ENCODE measurements at regions not wholly inside any gene's neighbourhood (a gene's known extent, or its start where the extent isn't known, plus 50 kb on each side); places are given as distances from the start of the nearest gene placed in this dataset.
"Not testable (repeated sequence)": the region's sequence is repeated elsewhere in the genome, so short reads cannot be mapped to it uniquely, and the experiment has no call there.

DNA sequence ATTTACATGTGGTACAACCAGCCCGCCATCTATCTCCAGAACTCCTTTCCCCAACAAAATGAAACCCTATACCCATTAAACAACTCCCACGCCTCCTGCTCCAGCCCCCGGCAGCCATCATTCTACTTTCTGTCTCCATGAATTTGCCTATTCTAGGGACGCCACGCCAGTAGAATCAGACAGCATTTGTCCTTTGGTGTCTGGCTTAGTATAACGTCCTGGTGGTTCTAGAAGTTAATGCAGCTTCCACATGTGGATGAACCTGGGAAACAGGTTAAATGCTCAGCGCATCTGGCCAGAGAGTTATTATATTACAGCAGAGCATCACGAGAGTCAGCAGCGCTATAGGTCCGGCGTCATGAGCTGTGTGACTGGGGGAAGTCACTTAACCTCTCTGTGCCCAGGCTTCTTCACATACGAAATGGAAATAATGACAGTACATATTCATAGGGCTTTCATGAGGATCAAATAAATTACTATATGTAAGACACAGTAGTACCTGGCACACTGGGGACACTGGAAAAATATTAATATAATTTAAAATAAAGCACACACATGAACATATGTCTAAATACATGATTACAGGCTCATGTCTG is 178.7 kb upstream of the TAB2 start:
- peaks cover 31 to 36% of the 10 kb centered on the region in 2 donors for H3K4me1 Mint-ChIP-seq (ENCODE audit: low read depth in 2 of 2)
- DNase-seq (ENCODE audit: low spot score) (no peak), ATAC-seq (no peak)
- peak overlapping the region; percentile 47 for H3K4me3 Mint-ChIP-seq
- H3K27me3 Mint-ChIP-seq: no peaks in the 10 kb centered on the region
- no peaks in the 10 kb centered on the region for H3K9me3 Mint-ChIP-seq
- H3K36me3 Mint-ChIP-seq: peaks cover 20% of the 10 kb centered on the region
- H3K27ac Mint-ChIP-seq: peak overlapping the region; percentile 95 to 99

DNA sequence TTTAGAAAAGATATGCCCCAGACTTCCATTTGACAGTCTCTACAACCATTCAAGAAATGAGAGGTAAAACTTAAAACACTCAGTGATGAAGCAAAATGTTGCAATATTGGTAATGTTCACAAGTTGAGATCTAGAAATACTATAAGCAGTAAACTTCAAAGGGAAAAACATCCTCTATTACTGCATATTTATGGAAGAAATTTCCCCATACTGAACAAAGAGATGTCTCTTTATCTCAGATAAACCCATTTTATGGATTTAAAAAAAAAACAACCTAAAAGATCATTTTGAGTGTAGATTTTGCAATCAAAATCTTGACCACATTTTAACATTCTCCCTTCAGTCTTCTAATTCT is 177.8 kb upstream of the TAB2 start:
- no peaks in the 10 kb centered on the region for H3K9me3 Mint-ChIP-seq
- H3K4me3 Mint-ChIP-seq: peak overlapping the region; percentile 85
- peaks cover 31 to 36% of the 10 kb centered on the region in 2 donors for H3K4me1 Mint-ChIP-seq (ENCODE audit: low read depth in 2 of 2)
- DNase-seq (ENCODE audit: low spot score) (no peak), ATAC-seq (peak; percentile 24 to 56)
- H3K27me3 Mint-ChIP-seq: no peaks in the 10 kb centered on the region
- peak overlapping the region; percentile 95 to 99 for H3K27ac Mint-ChIP-seq
- peaks cover 20% of the 10 kb centered on the region for H3K36me3 Mint-ChIP-seq

DNA sequence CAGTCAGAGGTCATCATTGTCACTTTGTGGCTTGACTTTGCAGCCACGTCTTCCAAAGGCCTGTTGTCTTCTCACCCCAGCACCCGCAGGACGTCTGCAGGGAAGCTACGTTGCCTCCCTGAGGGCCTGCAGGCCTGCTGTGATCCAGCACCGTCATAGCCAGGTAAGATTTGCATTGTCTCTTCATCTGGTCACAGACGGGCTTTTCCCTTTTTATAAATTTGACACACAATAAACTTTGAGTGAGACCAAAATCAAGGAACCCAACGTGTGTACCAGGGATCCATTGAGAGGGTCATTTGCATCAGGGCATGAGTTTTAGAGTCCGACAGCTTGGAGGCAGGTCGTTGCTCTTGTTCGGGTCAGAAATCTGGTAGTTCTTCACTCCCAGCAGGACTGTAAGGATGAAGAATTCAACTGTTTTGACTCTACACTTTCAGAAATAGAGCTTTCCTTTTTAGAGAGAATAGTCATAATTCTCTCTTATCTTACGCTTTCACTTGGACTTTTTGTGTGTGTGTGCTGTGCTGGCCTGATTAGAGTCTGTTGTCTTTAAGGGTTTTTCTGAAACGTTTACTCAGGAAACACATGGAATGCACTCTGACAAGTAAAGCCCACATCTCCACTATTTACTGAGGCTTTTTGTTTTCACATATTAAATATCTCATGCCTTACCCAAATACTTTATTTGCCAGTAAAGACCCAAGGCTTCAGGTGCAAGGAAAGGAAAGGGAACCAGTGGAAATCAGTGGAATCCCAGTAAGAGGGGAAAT is 177.2 kb upstream of the TAB2 start:
- Mint-ChIP-seq H3K4me3 (peak overlapping the region; percentile 85), H3K27ac (peak overlapping the region; percentile 95 to 99), H3K27me3 (no peaks in the 10 kb centered on the region), H3K9me3 (no peaks in the 10 kb centered on the region), H3K4me1 (ENCODE audit: low read depth in 2 of 2) (peaks cover 31 to 36% of the 10 kb centered on the region in 2 donors), H3K36me3 (peaks cover 20% of the 10 kb centered on the region)
- peak; percentile 91 for DNase-seq (ENCODE audit: low spot score)
- ATAC-seq: peak; percentile 95

GRCh38 chr6:149140910-149141290 is 176.6 kb upstream of the TAB2 start:
- Mint-ChIP-seq H3K36me3 (peaks cover 23% of the 10 kb centered on the region), H3K9me3 (no peaks in the 10 kb centered on the region), H3K4me1 (ENCODE audit: low read depth in 2 of 2) (peaks cover 34 to 39% of the 10 kb centered on the region in 2 donors), H3K4me3 (peak overlapping the region; percentile 85), H3K27ac (peak overlapping the region; percentile 95 to 99), H3K27me3 (no peaks in the 10 kb centered on the region)
- DNase-seq (ENCODE audit: low spot score) (no peak), ATAC-seq (peak; percentile 71 to 74)

DNA sequence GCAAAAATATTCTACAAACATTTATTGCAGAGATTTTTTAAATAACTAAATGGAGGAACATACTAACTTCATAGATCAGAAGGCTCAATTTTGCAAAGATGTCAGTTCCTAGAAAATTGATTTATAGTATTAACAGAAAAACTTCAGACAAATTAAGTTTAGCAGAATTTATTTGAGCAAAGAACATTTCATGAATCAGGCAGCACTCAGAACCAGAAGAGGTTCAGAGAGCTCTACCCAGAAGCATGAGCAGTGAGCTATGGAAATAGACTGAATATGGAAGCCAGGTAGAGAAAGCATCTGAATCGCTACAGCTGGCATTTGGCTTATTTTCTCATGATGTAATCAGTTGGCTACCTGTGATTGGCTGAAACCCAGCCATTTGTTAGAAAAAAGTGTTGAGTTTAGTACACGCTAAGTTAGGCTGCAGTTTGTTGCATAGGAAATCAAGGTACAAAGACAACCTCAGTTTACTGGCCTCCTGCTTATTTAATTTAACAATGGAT is 174.5 kb upstream of the TAB2 start:
- H3K27me3 Mint-ChIP-seq: peaks cover 0 to 2% of the 10 kb centered on the region in 2 donors

GRCh38 chr6:149145800-149146199 is 171.7 kb upstream of the TAB2 start:
- not testable (repeated sequence) for ATAC-seq
- peak overlapping the region; percentile 81 for H3K4me3 Mint-ChIP-seq

More for the DNA sequence above, 174.5 kb upstream of the TAB2 start:
- H3K36me3 Mint-ChIP-seq: peaks cover 30% of the 10 kb centered on the region
- DNase-seq (ENCODE audit: low spot score) (no peak), ATAC-seq (no peak)
- no peaks in the 10 kb centered on the region for H3K9me3 Mint-ChIP-seq
- peak overlapping the region; percentile 32 for H3K4me3 Mint-ChIP-seq
- H3K27ac Mint-ChIP-seq: peak overlapping the region; percentile 66 to 95
- peaks cover 47 to 60% of the 10 kb centered on the region in 2 donors for H3K4me1 Mint-ChIP-seq (ENCODE audit: low read depth in 2 of 2)

GRCh38 chr6:149147195-149147594 is 170.3 kb upstream of the TAB2 start:
- DNase-seq (ENCODE audit: low spot score) (no peak), ATAC-seq (no peak)
- Mint-ChIP-seq H3K4me3 (peak overlapping the region; percentile 81), H3K36me3 (peaks cover 35% of the 10 kb centered on the region), H3K27me3 (peaks cover 0 to 2% of the 10 kb centered on the region in 2 donors), H3K9me3 (peaks cover 9% of the 10 kb centered on the region), H3K4me1 (ENCODE audit: low read depth in 2 of 2) (peaks cover 59 to 62% of the 10 kb centered on the region in 2 donors), H3K27ac (peak overlapping the region; percentile 91 to 93)

More at GRCh38 chr6:149145800-149146199, 171.7 kb upstream of the TAB2 start:
- not testable (repeated sequence) for H3K9me3 Mint-ChIP-seq; H3K27me3 Mint-ChIP-seq; DNase-seq (ENCODE audit: low spot score)
- Mint-ChIP-seq H3K27ac (peak overlapping the region; percentile 91 to 93), H3K4me1 (ENCODE audit: low read depth in 2 of 2) (peaks cover 55 to 68% of the 10 kb centered on the region in 2 donors), H3K36me3 (peaks cover 39% of the 10 kb centered on the region)

DNA sequence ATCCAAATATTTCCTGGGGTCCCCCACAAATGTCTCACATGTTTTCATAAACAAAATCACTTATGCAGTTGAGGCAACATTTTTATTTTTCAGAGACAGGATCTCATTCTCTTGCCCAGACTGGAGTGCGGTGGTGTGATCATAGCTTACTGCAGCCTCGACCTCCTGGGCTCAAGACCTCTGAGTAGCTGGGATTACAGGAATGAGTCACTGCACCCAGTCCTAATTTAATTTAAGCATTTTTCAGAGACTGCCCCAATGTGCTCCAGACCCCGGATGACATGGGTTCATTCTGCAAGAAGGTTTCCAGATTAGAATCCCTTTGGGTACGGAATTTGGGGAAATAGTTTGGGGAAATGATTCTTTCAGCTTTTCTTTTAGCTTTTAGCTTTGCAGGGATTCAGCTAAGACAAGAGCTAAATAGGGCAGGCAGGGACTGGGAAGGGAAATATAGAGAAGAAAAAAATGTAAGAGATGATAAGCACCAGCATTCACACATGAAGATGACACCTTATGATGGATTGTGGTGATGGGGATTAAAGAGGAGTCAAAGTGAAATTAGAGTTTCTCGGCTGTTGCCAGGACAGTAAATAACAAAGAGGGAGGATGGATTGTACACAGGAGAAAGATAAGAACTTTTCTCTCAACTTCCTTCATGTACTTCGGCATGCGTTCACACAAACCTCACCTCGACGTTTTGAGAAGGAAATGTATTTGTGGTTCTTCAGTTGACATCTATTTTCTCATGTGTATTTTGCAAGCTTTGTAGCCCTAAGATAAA is 169.4 kb upstream of the TAB2 start:
- peak; percentile 86 to 88 for ATAC-seq
- Mint-ChIP-seq H3K9me3 (peaks cover 9% of the 10 kb centered on the region), H3K4me3 (peak overlapping the region; percentile 81), H3K36me3 (peaks cover 31% of the 10 kb centered on the region), H3K27me3 (peaks cover 0 to 2% of the 10 kb centered on the region in 2 donors), H3K4me1 (ENCODE audit: low read depth in 2 of 2) (peaks cover 66 to 68% of the 10 kb centered on the region in 2 donors), H3K27ac (peak overlapping the region; percentile 91 to 93)
- DNase-seq (ENCODE audit: low spot score): no peak

DNA sequence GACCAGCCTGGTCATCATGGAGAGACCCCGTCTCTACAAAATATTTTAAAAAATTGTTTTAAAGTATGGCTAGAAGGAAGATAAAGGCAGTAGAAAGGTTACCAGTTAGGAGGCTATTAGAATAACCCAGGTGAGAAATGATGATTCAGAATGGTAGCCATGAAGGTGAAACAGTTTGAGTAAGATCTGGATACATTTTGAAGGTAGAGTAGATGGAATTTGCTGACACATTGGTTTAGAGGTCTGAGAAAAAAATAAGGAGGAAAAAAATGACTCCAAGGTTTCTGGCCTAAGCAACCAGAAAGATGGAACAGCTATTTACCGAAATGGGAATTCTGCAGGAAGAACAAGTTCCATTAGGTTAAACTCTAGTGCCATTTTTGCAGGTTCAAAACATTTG is 167.9 kb upstream of the TAB2 start:
- Mint-ChIP-seq H3K36me3 (peaks cover 26% of the 10 kb centered on the region), H3K4me3 (peak overlapping the region; percentile 81), H3K4me1 (ENCODE audit: low read depth in 2 of 2) (peaks cover 76 to 83% of the 10 kb centered on the region in 2 donors), H3K9me3 (peaks cover 9% of the 10 kb centered on the region), H3K27me3 (peaks cover 0 to 2% of the 10 kb centered on the region in 2 donors), H3K27ac (peak overlapping the region; percentile 91 to 93)
- DNase-seq (ENCODE audit: low spot score): no peak
- no peak for ATAC-seq

- no peak for DNase-seq (ENCODE audit: low spot score)
- Mint-ChIP-seq H3K4me3 (peak overlapping the region; percentile 81), H3K9me3 (peaks cover 9% of the 10 kb centered on the region), H3K27me3 (peaks cover 0 to 2% of the 10 kb centered on the region in 2 donors), H3K27ac (peak overlapping the region; percentile 91 to 93), H3K4me1 (ENCODE audit: low read depth in 2 of 2) (peaks cover 80 to 88% of the 10 kb centered on the region in 2 donors), H3K36me3 (peaks cover 27% of the 10 kb centered on the region)
- ATAC-seq: no peak
Observed at GRCh38 chr6:149150301-149150700, 167.2 kb upstream of the TAB2 start.

DNA sequence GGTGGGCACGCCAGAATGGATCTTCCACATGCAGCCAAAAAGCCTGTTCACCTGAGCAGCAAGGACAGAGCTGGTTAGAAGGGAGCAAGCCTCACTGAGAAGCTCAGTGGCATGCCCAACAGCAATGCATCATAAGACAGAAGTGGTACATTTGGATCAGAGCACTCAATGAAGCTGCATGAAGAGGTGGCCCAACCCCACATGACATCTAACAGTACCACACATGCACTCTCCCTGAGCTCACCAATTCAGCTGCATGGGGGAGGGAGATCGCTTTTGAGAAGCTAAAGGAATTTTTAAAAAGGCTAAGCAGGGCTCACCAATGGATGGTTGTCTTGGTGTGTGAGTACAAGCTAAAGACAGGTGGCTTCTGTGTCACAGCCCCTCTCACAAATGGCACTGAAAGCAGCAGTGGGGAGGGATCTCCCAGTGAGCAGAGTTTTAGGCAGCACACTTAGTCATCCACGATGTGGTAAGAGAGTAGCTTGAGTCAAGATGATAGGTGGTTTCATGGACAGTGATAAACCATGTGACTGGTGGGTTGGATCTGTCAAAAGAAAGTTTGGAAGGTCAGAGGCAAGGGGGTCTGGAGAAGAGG is 166.6 kb upstream of the TAB2 start:
- peaks cover 9% of the 10 kb centered on the region for H3K9me3 Mint-ChIP-seq
- DNase-seq (ENCODE audit: low spot score) (no peak), ATAC-seq (peak; percentile 81)
- peaks cover 77 to 90% of the 10 kb centered on the region in 2 donors for H3K4me1 Mint-ChIP-seq (ENCODE audit: low read depth in 2 of 2)
- peaks cover 0 to 2% of the 10 kb centered on the region in 2 donors for H3K27me3 Mint-ChIP-seq
- peaks cover 29% of the 10 kb centered on the region for H3K36me3 Mint-ChIP-seq
- H3K27ac Mint-ChIP-seq: peak overlapping the region; percentile 91 to 93
- H3K4me3 Mint-ChIP-seq: peak overlapping the region; percentile 81

DNA sequence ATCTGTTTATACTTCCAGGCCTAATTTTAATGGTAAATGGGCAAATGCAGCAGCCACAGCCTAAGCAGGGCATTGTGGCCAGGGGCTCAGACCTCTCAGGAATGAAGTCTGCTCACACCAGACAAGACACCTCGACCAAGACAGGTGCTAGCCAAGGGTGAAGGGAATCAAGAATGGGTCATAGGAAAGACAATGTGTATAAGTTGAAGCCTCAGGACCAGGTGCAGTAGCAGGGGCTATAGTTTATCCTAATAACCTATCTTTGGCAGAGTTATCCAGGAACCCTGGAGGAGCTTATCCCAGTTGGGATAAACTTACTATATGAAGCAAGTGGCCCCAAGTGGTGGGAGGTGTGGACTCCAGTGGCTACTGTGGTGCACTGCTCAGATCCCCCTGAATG is 165.0 kb upstream of the TAB2 start:
- DNase-seq (ENCODE audit: low spot score): no peak
- Mint-ChIP-seq H3K4me3 (peak overlapping the region; percentile 55), H3K36me3 (peaks cover 22% of the 10 kb centered on the region), H3K9me3 (peaks cover 9% of the 10 kb centered on the region), H3K27ac (peak overlapping the region; percentile 76 to 85), H3K4me1 (ENCODE audit: low read depth in 2 of 2) (peaks cover 64 to 74% of the 10 kb centered on the region in 2 donors), H3K27me3 (no peaks in the 10 kb centered on the region)
- no peak for ATAC-seq

GRCh38 chr6:149153100-149153499 is 164.4 kb upstream of the TAB2 start:
- Mint-ChIP-seq H3K36me3 (peaks cover 22% of the 10 kb centered on the region), H3K4me3 (peak overlapping the region; percentile 55), H3K27ac (peak overlapping the region; percentile 76 to 85), H3K27me3 (no peaks in the 10 kb centered on the region), H3K4me1 (ENCODE audit: low read depth in 2 of 2) (peaks cover 59 to 68% of the 10 kb centered on the region in 2 donors), H3K9me3 (peaks cover 9% of the 10 kb centered on the region)
- no peak for ATAC-seq
- no peak for DNase-seq (ENCODE audit: low spot score)

Data from natural killer cell treated with Interleukin-12 subunit alpha and Interleukin-12 subunit beta and Interleukin-15 and Interleukin-18, amount 100 ng/mL, for 72 hours (primary cell).